Prostate gland (tissue), 2 donors: ENCODE measurements at regions not wholly inside any gene's neighbourhood (a gene's known extent, or its start where the extent isn't known, plus 50 kb on each side); places are given as distances from the start of the nearest gene placed in this dataset.

Experiments used
- DNase-seq: peaks from one replicate; pipeline ENCODE4 v3.0.0-alpha.2; 2019; ENCODE audit warnings: low spot score
- H3K27ac ChIP-seq, 2 donors: fragments of 200-600 bp; sonication (generic); 2 replicates each; pipeline ENCODE4 v1.5.1; 2017 to 2019
- H3K27me3 ChIP-seq: fragments of 200-600 bp; sonication (generic); replicated peaks from 2 replicates; pipeline ENCODE4 v1.5.1; 2019; ENCODE audit not compliant: insufficient read depth
- H3K36me3 ChIP-seq, 2 donors: fragments of 200-600 bp; sonication (generic); 1 replicate in 1 of 2; 2 replicates in 1 of 2; pipeline versions ENCODE4 v1.5.1 to v1.8.1; 2017 to 2019
- H3K4me1 ChIP-seq: fragments of 200-600 bp; sonication (generic); replicated peaks from 2 replicates; pipeline ENCODE4 v1.5.1; 2019
- H3K4me3 ChIP-seq, 2 donors: fragments of 200-600 bp; sonication (generic); 2 replicates each; pipeline ENCODE4 v1.5.1; 2017 to 2019
- H3K9me3 ChIP-seq: fragments of 200-600 bp; sonication (generic); 2 replicates; pipeline ENCODE4 v1.5.1; 2017
- POLR2A ChIP-seq: fragments of 450-650 bp; IDR thresholded peaks from one replicate; pipeline ENCODE4 v1.6.1; 2016; ENCODE audit warnings: antibody characterized with exemption, mild to moderate bottlenecking
- POLR2AphosphoS5 ChIP-seq: sonication (generic); formaldehyde crosslinking; IDR thresholded peaks from one replicate; pipeline ENCODE4 v1.6.1; 2017; ENCODE audit warnings: antibody characterized with exemption
- whole genome bisulfite sequencing: methylation state at CpG from one replicate; pipeline ENCODE4 v1.1.5; 2018; 5-methylcytosine and 5-hydroxymethylcytosine counted together
- intact Hi-C: fragments of 100-400 bp; cut with DNase I; formaldehyde crosslinking; loops from one replicate; pipeline ENCODE4 v1.14.2; 2022
- TF ChIP-seq, protein P1 (sequence below), 4 experiments: fragments of 200-600 bp in 2 of 4; fragments of 450-650 bp in 2 of 4; sonication (generic) in 2 of 4; IDR thresholded peaks; 1 replicate in 3 of 4; 2 replicates in 1 of 4; pipeline ENCODE4 v1.5.1; 2016 to 2019; ENCODE audit warnings: antibody characterized with exemption in 4 of 4, mild to moderate bottlenecking in 2 of 4, moderate library complexity in 2 of 4

DNA sequence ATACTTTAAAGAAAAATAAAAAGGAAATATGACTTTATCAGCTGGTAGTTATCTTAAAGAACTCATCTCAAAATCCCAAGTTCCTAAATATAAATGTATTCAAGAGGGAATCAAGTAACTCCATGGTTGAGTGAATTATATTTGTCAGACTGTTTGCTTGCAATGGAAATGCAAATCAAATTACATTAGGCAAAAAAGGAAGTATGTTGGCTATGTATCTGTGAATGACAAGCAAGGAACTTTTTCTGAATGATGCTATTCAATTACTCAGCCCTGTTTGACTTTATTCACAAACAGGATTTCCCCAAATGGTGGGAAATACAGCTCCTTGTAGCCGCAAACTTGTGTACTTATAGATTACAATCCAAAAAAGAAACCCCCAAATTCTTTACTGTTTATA is 309.1 kb downstream of the ARL6IP6 start:
- 73% methylated on average over 1 of the region's 1 CpG for WGBS
- intact Hi-C loops: no loop called here
- Histone ChIP-seq H3K27ac (no peak overlapping the region), H3K4me3 (no peak overlapping the region), H3K4me1 (no peaks in the 10 kb centered on the region), H3K9me3 (no peaks in the 10 kb centered on the region), H3K27me3 (no peaks in the 10 kb centered on the region), H3K36me3 (no peaks in the 10 kb centered on the region)
- no peak for TF ChIP-seq POLR2AphosphoS5
- no peak for TF ChIP-seq POLR2A
- TF ChIP-seq, protein P1, sequence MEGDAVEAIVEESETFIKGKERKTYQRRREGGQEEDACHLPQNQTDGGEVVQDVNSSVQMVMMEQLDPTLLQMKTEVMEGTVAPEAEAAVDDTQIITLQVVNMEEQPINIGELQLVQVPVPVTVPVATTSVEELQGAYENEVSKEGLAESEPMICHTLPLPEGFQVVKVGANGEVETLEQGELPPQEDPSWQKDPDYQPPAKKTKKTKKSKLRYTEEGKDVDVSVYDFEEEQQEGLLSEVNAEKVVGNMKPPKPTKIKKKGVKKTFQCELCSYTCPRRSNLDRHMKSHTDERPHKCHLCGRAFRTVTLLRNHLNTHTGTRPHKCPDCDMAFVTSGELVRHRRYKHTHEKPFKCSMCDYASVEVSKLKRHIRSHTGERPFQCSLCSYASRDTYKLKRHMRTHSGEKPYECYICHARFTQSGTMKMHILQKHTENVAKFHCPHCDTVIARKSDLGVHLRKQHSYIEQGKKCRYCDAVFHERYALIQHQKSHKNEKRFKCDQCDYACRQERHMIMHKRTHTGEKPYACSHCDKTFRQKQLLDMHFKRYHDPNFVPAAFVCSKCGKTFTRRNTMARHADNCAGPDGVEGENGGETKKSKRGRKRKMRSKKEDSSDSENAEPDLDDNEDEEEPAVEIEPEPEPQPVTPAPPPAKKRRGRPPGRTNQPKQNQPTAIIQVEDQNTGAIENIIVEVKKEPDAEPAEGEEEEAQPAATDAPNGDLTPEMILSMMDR (IDR thresholded peaks at IDR 0.05): no peak
- no peak for DNase-seq

DNA sequence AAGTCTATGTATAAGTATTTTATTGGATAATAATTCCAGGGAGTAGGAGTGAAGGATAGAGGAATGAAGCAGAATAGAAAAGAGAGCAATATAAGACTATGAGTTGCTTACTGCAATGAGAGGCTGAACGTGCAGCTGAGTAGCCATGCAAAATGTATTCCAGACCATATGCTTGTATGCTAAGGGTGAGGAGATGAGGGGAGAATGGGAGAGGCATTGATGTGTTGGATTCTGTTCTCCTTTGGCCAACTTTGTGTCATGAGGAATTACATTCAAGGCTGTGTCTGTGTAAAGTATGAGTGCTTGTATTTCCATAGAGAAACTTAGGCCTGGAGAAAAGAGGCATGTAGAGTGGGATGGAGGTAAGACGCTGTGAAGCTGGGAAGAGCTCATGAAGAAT is 301.8 kb downstream of the ARL6IP6 start:
- Histone ChIP-seq H3K27me3 (no peaks in the 10 kb centered on the region), H3K4me3 (no peak overlapping the region), H3K36me3 (no peaks in the 10 kb centered on the region), H3K27ac (no peak overlapping the region), H3K4me1 (no peaks in the 10 kb centered on the region), H3K9me3 (no peaks in the 10 kb centered on the region)
- intact Hi-C loops: no loop called here
- no peak for DNase-seq
- WGBS: 77% methylated on average over 2 of the region's 2 CpGs
- TF ChIP-seq POLR2AphosphoS5 (no peak), POLR2A (no peak)
- TF ChIP-seq, protein P1 (IDR thresholded peaks at IDR 0.05): no peak

DNA sequence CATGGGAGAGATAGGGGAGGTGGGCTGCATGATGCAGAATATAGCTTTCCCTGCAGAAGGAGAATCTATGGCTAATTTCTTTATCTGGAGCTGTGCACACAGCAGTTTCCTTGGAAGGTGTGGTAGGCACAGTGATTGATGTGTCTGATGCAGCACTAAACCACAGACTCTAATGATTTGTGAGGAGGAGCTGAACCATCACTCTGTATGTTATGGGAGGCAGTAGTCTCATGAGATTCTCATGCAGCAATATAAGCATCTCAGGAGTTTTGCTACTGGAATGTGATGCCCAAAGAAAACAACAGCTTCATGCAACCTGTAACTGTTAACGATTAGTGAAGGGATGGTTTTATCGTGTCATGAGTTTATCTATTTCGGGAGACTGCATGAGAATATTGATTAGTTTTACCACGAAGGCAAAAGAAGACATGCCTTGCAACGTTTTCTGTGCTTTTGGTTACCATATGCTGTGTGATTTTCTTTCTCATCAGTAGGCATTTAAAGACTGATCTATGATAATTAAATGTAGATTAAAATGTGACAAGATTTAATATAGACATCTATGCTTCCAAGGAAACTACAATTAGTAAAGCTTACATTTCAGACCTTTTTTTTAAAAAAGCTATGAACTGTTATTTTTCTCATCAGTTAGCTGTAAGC is 286.8 kb downstream of the ARL6IP6 start:
- H3K9me3 ChIP-seq: no peaks in the 10 kb centered on the region
- H3K27me3 ChIP-seq: no peaks in the 10 kb centered on the region
- DNase-seq: no peak
- H3K36me3 ChIP-seq: no peaks in the 10 kb centered on the region
- H3K4me3 ChIP-seq: no peak overlapping the region
- 72% methylated on average over 5 of the region's 5 CpGs for WGBS
- TF ChIP-seq, protein P1 (IDR thresholded peaks at IDR 0.05): no peak
- TF ChIP-seq POLR2A (no peak), POLR2AphosphoS5 (no peak)
- no peaks in the 10 kb centered on the region for H3K4me1 ChIP-seq
- intact Hi-C loops: no loop called here
- no peak overlapping the region for H3K27ac ChIP-seq

DNA sequence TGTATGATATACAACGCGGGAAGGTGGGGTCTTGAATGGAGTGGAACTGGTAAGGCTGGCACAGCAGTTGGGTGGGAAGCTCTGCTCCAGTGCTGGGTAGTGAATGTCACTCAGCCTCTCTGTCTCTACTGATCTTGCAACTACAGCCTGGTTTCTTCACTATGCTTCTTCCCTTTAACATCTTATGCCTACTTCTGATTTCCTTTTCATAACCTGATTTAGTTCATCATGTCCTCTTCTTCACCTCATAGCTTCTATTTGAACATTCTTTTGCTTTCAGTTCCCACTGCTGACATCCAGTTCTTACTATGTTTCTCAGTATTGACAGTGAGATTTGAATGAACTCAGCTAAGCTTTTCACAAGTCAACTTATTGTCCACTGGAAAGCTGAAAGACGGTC is 286.2 kb downstream of the ARL6IP6 start:
- no peak for TF ChIP-seq POLR2A
- TF ChIP-seq POLR2AphosphoS5: no peak
- TF ChIP-seq, protein P1 (IDR thresholded peaks at IDR 0.05): no peak
- intact Hi-C loops: no loop called here

DNA sequence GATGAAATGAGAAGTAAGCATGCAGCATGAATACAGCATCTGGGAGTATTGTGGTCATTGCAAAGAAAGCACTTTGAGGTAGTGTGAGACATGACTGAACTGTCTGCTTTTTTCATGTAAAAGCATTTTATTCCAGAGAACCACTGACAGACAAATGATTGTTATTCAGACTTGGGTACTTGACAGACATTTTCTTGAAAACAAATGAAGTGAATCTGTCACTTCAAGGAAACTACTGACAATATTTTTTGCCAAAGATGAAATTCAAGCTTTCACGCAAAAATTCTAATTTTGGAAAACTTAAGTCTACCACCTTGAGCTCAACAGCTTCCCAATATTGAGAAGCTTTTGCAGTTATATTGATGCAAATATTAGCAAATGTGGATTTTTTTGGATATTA is 255.7 kb downstream of the ARL6IP6 start:
- intact Hi-C loops: no loop called here
- no peaks in the 10 kb centered on the region for H3K27me3 ChIP-seq
- no peak overlapping the region for H3K27ac ChIP-seq
- 53% methylated on average over 1 of the region's 1 CpG for WGBS
- TF ChIP-seq POLR2AphosphoS5 (no peak), POLR2A (no peak)
- TF ChIP-seq, protein P1 (IDR thresholded peaks at IDR 0.05): no peak
- no peaks in the 10 kb centered on the region for H3K36me3 ChIP-seq
- no peak overlapping the region for H3K4me3 ChIP-seq
- H3K9me3 ChIP-seq: no peaks in the 10 kb centered on the region
- no peaks in the 10 kb centered on the region for H3K4me1 ChIP-seq
- DNase-seq: no peak

More for the DNA sequence above, 286.2 kb downstream of the ARL6IP6 start:
- DNase-seq: no peak
- H3K4me1 ChIP-seq: no peaks in the 10 kb centered on the region
- no peaks in the 10 kb centered on the region for H3K27me3 ChIP-seq
- H3K27ac ChIP-seq: no peak overlapping the region
- 90% methylated on average over 3 of the region's 3 CpGs for WGBS
- no peaks in the 10 kb centered on the region for H3K9me3 ChIP-seq
- H3K36me3 ChIP-seq: no peaks in the 10 kb centered on the region
- no peak overlapping the region for H3K4me3 ChIP-seq
